Heart right ventricle (tissue), 16 donors: ENCODE measurements at regions not wholly inside any gene's neighbourhood (a gene's known extent, or its start where the extent isn't known, plus 50 kb on each side); places are given as distances from the start of the nearest gene placed in this dataset.

Source experiments
- ATAC-seq, 8 donors: fragments of 200-7000 bp; cut with Tn5 transposase; one replicate each; pipeline ENCODE4 v1.9.1; 2020; ENCODE audit warnings: mild to moderate bottlenecking in 8 of 8, moderate library complexity in 8 of 8, moderate number of reproducible peaks in 1 of 8
- DNase-seq, 2 donors: peaks; one replicate each; pipeline ENCODE4 v3.0.0-alpha.2; 2020
- H3K27ac ChIP-seq, 10 donors: fragments of 200-600 bp; sonication (generic) in 2 of 10; one replicate each; pipeline versions ENCODE4 v1.5.0 to v1.8.0; 2020 to 2022; ENCODE audit warnings: mild to moderate bottlenecking in 3 of 10
- H3K27me3 ChIP-seq, 7 donors: fragments of 200-600 bp; one replicate each; pipeline ENCODE4 v1.8.0; 2021 to 2022; ENCODE audit warnings: mild to moderate bottlenecking in 2 of 7
- H3K36me3 ChIP-seq, 9 donors: fragments of 200-600 bp; sonication (generic) in 1 of 9; one replicate each; pipeline versions ENCODE4 v1.5.0 to v1.8.0; 2020 to 2022; ENCODE audit warnings: mild to moderate bottlenecking in 2 of 9
- H3K4me1 ChIP-seq, 9 donors: fragments of 200-600 bp; sonication (generic) in 1 of 9; one replicate each; pipeline versions ENCODE4 v1.5.0 to v1.8.0; 2020 to 2022; ENCODE audit warnings: mild to moderate bottlenecking in 4 of 9
- H3K4me3 ChIP-seq, 10 donors: fragments of 200-600 bp; sonication (generic) in 2 of 10; one replicate each; pipeline versions ENCODE4 v1.5.0 to v1.8.0; 2020 to 2022; ENCODE audit warnings: mild to moderate bottlenecking in 7 of 10, moderate library complexity in 2 of 10
- H3K9me3 ChIP-seq, 11 donors: fragments of 200-600 bp in 10 of 11; sonication (generic) in 2 of 11; one replicate each; pipeline versions ENCODE4 v1.5.0 to v1.8.0; 2013 to 2022; ENCODE audit warnings: mild to moderate bottlenecking in 2 of 11, control low read depth in 1 of 11, moderate library complexity in 1 of 11
- CTCF ChIP-seq, 9 donors: fragments of 200-600 bp; sonication (generic) in 2 of 9; IDR thresholded peaks; one replicate each; pipeline versions ENCODE4 v1.5.0 to v1.8.0; 2021 to 2022; ENCODE audit warnings: antibody characterized with exemption in 9 of 9, mild to moderate bottlenecking in 5 of 9, moderate library complexity in 1 of 9
- WGBS, 2 donors: extraction: QIAGEN DNeasy Blood & Tissue Kit; methylation state at CpG; one replicate each; pipeline ENCODE4 v1.1.7; 2013; ENCODE audit warnings: inconsistent platforms in 1 of 2; 5-methylcytosine and 5-hydroxymethylcytosine counted together
- intact Hi-C, 10 donors: fragments of 100-400 bp; cut with DNase I; formaldehyde crosslinking; loops; one replicate each; pipeline versions ENCODE4 v1.11.1 to v1.14.2; 2022
- donor health status: Arrhythmogenic right ventricular cardiomyopathy.
- donor health status: ischemic (EF 13 %, LVEDD 7.1; RV severe dilation, severe dysfunction).
- donor health status: healthy with polysubstance abuse.
- donor health status: DM: no; HTN: yes; CAD: no.
- donor health status: DM: no; HTN: no; CAD: no.
- donor health status: ischemic (EF 25% LVEDD 6.9; RV normal size, moderate dysfunction).
- donor health status: ischemic (EF 25% LVEDD 5.7; RV mildly dilated, moderate dysfunction).
- donor health status: healthy.
- donor health status: DM: yes; HTN: yes; CAD: no.
- donor health status: Ischemic cardiomyopathy.
- donor health status: ischemic (EF 35%, LVEDD 5.7; RV mildly dilated, moderate dysfunction).
- donor health status: nonischemic (EF 11% LVEDD 7.7; RV severe dilation, severe dysfunction).
- donor health status: DM: yes; HTN: yes; CAD: no.
- donor health status: PGD.
- donor health status: ischemic (EF 29% LVEDD 5.4; RV normal size, mild dysfunction).
- donor health status: nonischemic (EF 23%, LVEDD 6.1; RV moderate dilation, normal function).

- Histone ChIP-seq H3K36me3 (no peaks in the 10 kb centered on the region), H3K4me1 (no peaks in the 10 kb centered on the region), H3K27me3 (peaks cover 0 to 32% (median 5%) of the 10 kb centered on the region in 7 donors), H3K27ac (no peak overlapping the region), H3K9me3 (no peaks in the 10 kb centered on the region), H3K4me3 (no peak overlapping the region)
- TF ChIP-seq CTCF (IDR thresholded peaks at IDR 0.05), result no peak
- ATAC-seq (no peak), DNase-seq (no peak)
- intact Hi-C loops, result no loop called here
- 79% methylated on average over 15 of the region's 15 CpGs for WGBS, 2 donors
Measured at GRCh38 chr15:77749998-77750540, 117.4 kb upstream of the LINGO1 start.

GRCh38 chr15:77749236-77749997 lies 116.7 kb upstream of the LINGO1 start:
- Histone ChIP-seq H3K9me3 (no peaks in the 10 kb centered on the region), H3K4me3 (no peak overlapping the region), H3K27ac (no peak overlapping the region), H3K27me3 (peaks cover 0 to 36% (median 5%) of the 10 kb centered on the region in 7 donors), H3K4me1 (no peaks in the 10 kb centered on the region), H3K36me3 (no peaks in the 10 kb centered on the region)
- intact Hi-C loops, result no loop called here
- ATAC-seq, result no peak
- WGBS, 2 donors, result 71 to 72% methylated on average over 6 of the region's 6 CpGs
- TF ChIP-seq CTCF (IDR thresholded peaks at IDR 0.05), result no peak
- no peak for DNase-seq

GRCh38 chr15:77748078-77749064 lies 115.7 kb upstream of the LINGO1 start:
- no peak for TF ChIP-seq CTCF (IDR thresholded peaks at IDR 0.05)
- H3K27me3 ChIP-seq, result peaks cover 0 to 45% (median 7%) of the 10 kb centered on the region in 7 donors
- intact Hi-C loops, result no loop called here

More at GRCh38 chr15:77748078-77749064, 115.7 kb upstream of the LINGO1 start:
- ATAC-seq (no peak), DNase-seq (no peak)
- no peak overlapping the region for H3K27ac ChIP-seq
- WGBS, 2 donors, result 75 to 78% methylated on average over 10 of the region's 10 CpGs
- H3K4me3 ChIP-seq, result no peak overlapping the region
- no peaks in the 10 kb centered on the region for H3K9me3 ChIP-seq
- H3K36me3 ChIP-seq, result no peaks in the 10 kb centered on the region
- H3K4me1 ChIP-seq, result no peaks in the 10 kb centered on the region
